WTC11 (cell line): ENCODE measurements at regions not wholly inside any gene's neighbourhood (a gene's known extent, or its start where the extent isn't known, plus 50 kb on each side); places are given as distances from the start of the nearest gene placed in this dataset.

Source experiments
- ATAC-seq: fragments of 200-7000 bp; cut with Tn5 transposase; 2 replicates; pipeline ENCODE4 v1.10.0; 2021; ENCODE audit warnings: mild to moderate bottlenecking, moderate library complexity
- CTCF ChIA-PET: fragments of 300-600 bp; sonication (Branson Sonifier 250); formaldehyde crosslinking; loops from one replicate; lab custom pipeline; 2021; ENCODE audit warnings: antibody characterized with exemption; lab: Charles Lee
- POLR2A ChIA-PET: fragments of 350-600 bp; sonication (Branson Sonifier 250); formaldehyde crosslinking; loops from one replicate; lab custom pipeline; 2021; ENCODE audit warnings: antibody characterized with exemption; lab: Charles Lee
- DNase-seq: peaks from one replicate; pipeline ENCODE4 v3.0.0; 2021; ENCODE audit warnings: low spot score
- H3K27ac Mint-ChIP-seq: 2 replicates; pipeline ENCODE4 v1.8.0; 2021; ENCODE audit warnings: mixed read lengths
- H3K27me3 Mint-ChIP-seq: 2 replicates; pipeline ENCODE4 v1.8.0; 2021; ENCODE audit warnings: low read depth, mild to moderate bottlenecking, moderate library complexity, mixed read lengths
- H3K36me3 Mint-ChIP-seq: 2 replicates; pipeline ENCODE4 v1.8.0; 2021; ENCODE audit warnings: mixed read lengths
- H3K4me1 Mint-ChIP-seq: 2 replicates; pipeline ENCODE4 v1.8.0; 2022; ENCODE audit warnings: mixed read lengths
- H3K4me3 Mint-ChIP-seq: 2 replicates; pipeline ENCODE4 v1.8.0; 2021; ENCODE audit warnings: mild to moderate bottlenecking, moderate library complexity, mixed read lengths
- H3K9me3 Mint-ChIP-seq: 2 replicates; pipeline ENCODE4 v1.8.0; 2021; ENCODE audit warnings: mixed read lengths
- ATF1 ChIP-seq: sonication (generic); formaldehyde crosslinking; IDR thresholded peaks from 2 replicates; pipeline ENCODE4 v1.8.1; 2023; ENCODE audit warnings: mild to moderate bottlenecking, moderate library complexity, missing genetic modification reagents
- E2F5 ChIP-seq: sonication (generic); formaldehyde crosslinking; IDR thresholded peaks from 2 replicates; pipeline ENCODE4 v1.8.1; 2022; ENCODE audit warnings: mild to moderate bottlenecking, moderate library complexity, missing genetic modification reagents
- EMX1 ChIP-seq: fragments of 250-450 bp; sonication (Bioruptor Pico); IDR thresholded peaks from 2 replicates; pipeline ENCODE4 v1.8.0; 2021; ENCODE audit warnings: mild to moderate bottlenecking
- ERG ChIP-seq: fragments of 250-450 bp; sonication (Bioruptor Pico); IDR thresholded peaks from 2 replicates; pipeline ENCODE4 v1.8.0; 2021; ENCODE audit warnings: mild to moderate bottlenecking
- ETV6 ChIP-seq: sonication (generic); formaldehyde crosslinking; IDR thresholded peaks from 2 replicates; pipeline ENCODE4 v1.8.1; 2022; ENCODE audit warnings: mild to moderate bottlenecking, missing genetic modification reagents
- GABPB1 ChIP-seq: sonication (generic); formaldehyde crosslinking; IDR thresholded peaks from 2 replicates; pipeline ENCODE4 v1.8.1; 2023; ENCODE audit warnings: mild to moderate bottlenecking, missing genetic modification reagents
- GTF2I ChIP-seq: fragments of 250-450 bp; sonication (Bioruptor Pico); conservative IDR thresholded peaks from 2 replicates; pipeline ENCODE4 v1.4.0; 2021; ENCODE audit warnings: mild to moderate bottlenecking
- NFATC4 ChIP-seq: fragments of 250-450 bp; sonication (Bioruptor Pico); IDR thresholded peaks from 2 replicates; pipeline ENCODE4 v1.9.0; 2021; ENCODE audit warnings: mild to moderate bottlenecking
- NFYB ChIP-seq: sonication (generic); formaldehyde crosslinking; conservative IDR thresholded peaks from 2 replicates; pipeline ENCODE4 v1.8.0; 2022; ENCODE audit warnings: low read depth, missing genetic modification reagents
- NR1H2 ChIP-seq: sonication (generic); formaldehyde crosslinking; IDR thresholded peaks from 2 replicates; pipeline ENCODE4 v1.9.0; 2021; ENCODE audit warnings: mild to moderate bottlenecking, moderate library complexity, missing genetic modification reagents
- NR3C1 ChIP-seq: sonication (generic); formaldehyde crosslinking; conservative IDR thresholded peaks from 2 replicates; pipeline ENCODE4 v1.8.1; 2023; ENCODE audit warnings: low read depth, mild to moderate bottlenecking, missing genetic modification reagents
- PREB ChIP-seq: sonication (generic); formaldehyde crosslinking; IDR thresholded peaks from 2 replicates; pipeline ENCODE4 v1.8.1; 2022; ENCODE audit warnings: mild to moderate bottlenecking, missing genetic modification reagents, moderate library complexity, borderline replicate concordance
- SMAD4 ChIP-seq: sonication (generic); formaldehyde crosslinking; IDR thresholded peaks from 2 replicates; pipeline ENCODE4 v1.8.0; 2022; ENCODE audit warnings: mild to moderate bottlenecking, missing genetic modification reagents
- ZMAT4 ChIP-seq: fragments of 250-450 bp; sonication (Bioruptor Pico); IDR thresholded peaks from 2 replicates; pipeline ENCODE4 v1.9.0; 2021; ENCODE audit warnings: mild to moderate bottlenecking
- ZNF138 ChIP-seq: sonication (generic); formaldehyde crosslinking; conservative IDR thresholded peaks from 2 replicates; pipeline ENCODE4 v1.8.1; 2022; ENCODE audit warnings: mild to moderate bottlenecking, moderate library complexity, missing genetic modification reagents
- ZNF232 ChIP-seq: sonication (generic); formaldehyde crosslinking; IDR thresholded peaks from 2 replicates; pipeline ENCODE4 v1.8.0; 2022; ENCODE audit warnings: mild to moderate bottlenecking, missing genetic modification reagents
- ZNF263 ChIP-seq: sonication (generic); formaldehyde crosslinking; IDR thresholded peaks from 2 replicates; pipeline ENCODE4 v1.8.1; 2022; ENCODE audit warnings: low read depth, mild to moderate bottlenecking, moderate library complexity, missing genetic modification reagents
- ZSCAN18 ChIP-seq: fragments of 250-450 bp; sonication (Bioruptor Pico); IDR thresholded peaks from 2 replicates; pipeline ENCODE4 v2.1.2; 2022; ENCODE audit warnings: mild to moderate bottlenecking, moderate library complexity
- TF ChIP-seq, protein P1 (sequence below): sonication (generic); formaldehyde crosslinking; IDR thresholded peaks from 2 replicates; pipeline ENCODE4 v1.8.0; 2023; ENCODE audit warnings: mild to moderate bottlenecking, missing genetic modification reagents
- TF ChIP-seq, protein P2 (sequence below): sonication (generic); formaldehyde crosslinking; conservative IDR thresholded peaks from 2 replicates; pipeline ENCODE4 v1.8.1; 2022; ENCODE audit warnings: mild to moderate bottlenecking, missing genetic modification reagents
- TF ChIP-seq, protein P3 (sequence below): sonication (generic); formaldehyde crosslinking; IDR thresholded peaks from 2 replicates; pipeline ENCODE4 v1.8.1; 2022; ENCODE audit warnings: low read depth, mild to moderate bottlenecking, moderate library complexity, missing genetic modification reagents, borderline replicate concordance
- TF ChIP-seq, protein P4 (sequence below): sonication (generic); formaldehyde crosslinking; IDR thresholded peaks from 2 replicates; pipeline ENCODE4 v1.8.0; 2022; ENCODE audit warnings: mild to moderate bottlenecking, missing genetic modification reagents

DNA sequence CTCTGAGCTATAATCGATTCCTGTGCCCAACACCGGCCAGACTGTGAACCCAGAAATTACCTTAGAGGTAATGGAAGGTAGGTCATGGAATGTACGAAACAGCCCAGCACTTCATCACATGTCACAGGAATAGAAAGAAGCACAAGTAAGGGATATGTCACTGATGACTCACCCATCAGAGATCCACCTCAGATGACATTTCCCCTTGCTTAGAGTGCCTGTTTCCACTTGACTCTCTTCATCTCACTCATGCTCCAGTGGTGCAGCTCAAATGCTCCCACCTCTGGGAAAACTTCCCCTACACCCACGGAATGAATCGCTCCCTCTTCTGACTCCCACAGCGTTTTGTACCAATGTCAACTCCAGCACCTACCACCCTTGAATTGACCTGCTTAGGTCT is 381.6 kb upstream of the CNR1 start (continued):
- no peak for TF ChIP-seq SMAD4
- TF ChIP-seq, protein P1, sequence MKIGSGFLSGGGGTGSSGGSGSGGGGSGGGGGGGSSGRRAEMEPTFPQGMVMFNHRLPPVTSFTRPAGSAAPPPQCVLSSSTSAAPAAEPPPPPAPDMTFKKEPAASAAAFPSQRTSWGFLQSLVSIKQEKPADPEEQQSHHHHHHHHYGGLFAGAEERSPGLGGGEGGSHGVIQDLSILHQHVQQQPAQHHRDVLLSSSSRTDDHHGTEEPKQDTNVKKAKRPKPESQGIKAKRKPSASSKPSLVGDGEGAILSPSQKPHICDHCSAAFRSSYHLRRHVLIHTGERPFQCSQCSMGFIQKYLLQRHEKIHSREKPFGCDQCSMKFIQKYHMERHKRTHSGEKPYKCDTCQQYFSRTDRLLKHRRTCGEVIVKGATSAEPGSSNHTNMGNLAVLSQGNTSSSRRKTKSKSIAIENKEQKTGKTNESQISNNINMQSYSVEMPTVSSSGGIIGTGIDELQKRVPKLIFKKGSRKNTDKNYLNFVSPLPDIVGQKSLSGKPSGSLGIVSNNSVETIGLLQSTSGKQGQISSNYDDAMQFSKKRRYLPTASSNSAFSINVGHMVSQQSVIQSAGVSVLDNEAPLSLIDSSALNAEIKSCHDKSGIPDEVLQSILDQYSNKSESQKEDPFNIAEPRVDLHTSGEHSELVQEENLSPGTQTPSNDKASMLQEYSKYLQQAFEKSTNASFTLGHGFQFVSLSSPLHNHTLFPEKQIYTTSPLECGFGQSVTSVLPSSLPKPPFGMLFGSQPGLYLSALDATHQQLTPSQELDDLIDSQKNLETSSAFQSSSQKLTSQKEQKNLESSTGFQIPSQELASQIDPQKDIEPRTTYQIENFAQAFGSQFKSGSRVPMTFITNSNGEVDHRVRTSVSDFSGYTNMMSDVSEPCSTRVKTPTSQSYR (CRISPR knock-in tag), result no peak
- TF ChIP-seq, protein P2, sequence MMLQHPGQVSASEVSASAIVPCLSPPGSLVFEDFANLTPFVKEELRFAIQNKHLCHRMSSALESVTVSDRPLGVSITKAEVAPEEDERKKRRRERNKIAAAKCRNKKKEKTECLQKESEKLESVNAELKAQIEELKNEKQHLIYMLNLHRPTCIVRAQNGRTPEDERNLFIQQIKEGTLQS (CRISPR knock-in tag), result no peak
- TF ChIP-seq ATF1 (CRISPR knock-in tag), result no peak
- TF ChIP-seq, protein P3, sequence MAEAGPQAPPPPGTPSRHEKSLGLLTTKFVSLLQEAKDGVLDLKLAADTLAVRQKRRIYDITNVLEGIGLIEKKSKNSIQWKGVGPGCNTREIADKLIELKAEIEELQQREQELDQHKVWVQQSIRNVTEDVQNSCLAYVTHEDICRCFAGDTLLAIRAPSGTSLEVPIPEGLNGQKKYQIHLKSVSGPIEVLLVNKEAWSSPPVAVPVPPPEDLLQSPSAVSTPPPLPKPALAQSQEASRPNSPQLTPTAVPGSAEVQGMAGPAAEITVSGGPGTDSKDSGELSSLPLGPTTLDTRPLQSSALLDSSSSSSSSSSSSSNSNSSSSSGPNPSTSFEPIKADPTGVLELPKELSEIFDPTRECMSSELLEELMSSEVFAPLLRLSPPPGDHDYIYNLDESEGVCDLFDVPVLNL (CRISPR knock-in tag), result no peak
- TF ChIP-seq ZMAT4 (CRISPR knock-in tag), result no peak
- TF ChIP-seq ETV6 (CRISPR knock-in tag), result no peak

- TF ChIP-seq, protein P4, sequence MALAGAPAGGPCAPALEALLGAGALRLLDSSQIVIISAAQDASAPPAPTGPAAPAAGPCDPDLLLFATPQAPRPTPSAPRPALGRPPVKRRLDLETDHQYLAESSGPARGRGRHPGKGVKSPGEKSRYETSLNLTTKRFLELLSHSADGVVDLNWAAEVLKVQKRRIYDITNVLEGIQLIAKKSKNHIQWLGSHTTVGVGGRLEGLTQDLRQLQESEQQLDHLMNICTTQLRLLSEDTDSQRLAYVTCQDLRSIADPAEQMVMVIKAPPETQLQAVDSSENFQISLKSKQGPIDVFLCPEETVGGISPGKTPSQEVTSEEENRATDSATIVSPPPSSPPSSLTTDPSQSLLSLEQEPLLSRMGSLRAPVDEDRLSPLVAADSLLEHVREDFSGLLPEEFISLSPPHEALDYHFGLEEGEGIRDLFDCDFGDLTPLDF (CRISPR knock-in tag), result no peak
- TF ChIP-seq PREB (CRISPR knock-in tag) (no peak), GABPB1 (CRISPR knock-in tag) (no peak), GTF2I (no peak), ZSCAN18 (no peak), NR3C1 (CRISPR knock-in tag) (no peak), ZNF138 (CRISPR knock-in tag) (no peak), ATF1 (CRISPR knock-in tag) (no peak), NFYB (CRISPR knock-in tag) (no peak), E2F5 (CRISPR knock-in tag) (no peak), ZNF263 (CRISPR knock-in tag) (no peak), NFATC4 (CRISPR knock-in tag) (no peak), NR1H2 (CRISPR knock-in tag) (no peak), ERG (CRISPR knock-in tag) (no peak), EMX1 (no peak), ZNF232 (CRISPR knock-in tag) (no peak)
- TF ChIP-seq, protein P2 (CRISPR knock-in tag), result no peak
- H3K36me3 Mint-ChIP-seq, result no peaks in the 10 kb centered on the region
- peaks cover 2% of the 10 kb centered on the region; the same call in 1 of the 2 replicates for H3K27me3 Mint-ChIP-seq
- ChIA-PET POLR2A (no interaction called here), CTCF (no interaction called here)
- DNase-seq (no peak), ATAC-seq (no peak)
- H3K27ac Mint-ChIP-seq, result no peak overlapping the region
- H3K4me3 Mint-ChIP-seq, result no peak overlapping the region
- H3K4me1 Mint-ChIP-seq, result no peaks in the 10 kb centered on the region
- peaks cover 17% of the 10 kb centered on the region for H3K9me3 Mint-ChIP-seq
Measured at GRCh38 chr6:88545991-88546390, 379.8 kb upstream of the CNR1 start.
